Caco-2 (cell line): ENCODE measurements at regions not wholly inside any gene's neighbourhood (a gene's known extent, or its start where the extent isn't known, plus 50 kb on each side); places are given as distances from the start of the nearest gene placed in this dataset.

Experiments used
- BruUV-seq: library from RNA; stranded (reverse); fragments of 400-500 nt; replicated peaks from 2 replicates; lab custom pipeline; 2021; lab: Mats Ljungman, UMichigan
- CTCF ChIA-PET: fragments of 300-600 bp; sonication (Branson Sonifier 250); formaldehyde crosslinking; loops from one replicate; lab custom pipeline; 2022; ENCODE audit warnings: antibody characterized with exemption; lab: Charles Lee
- POLR2A ChIA-PET: fragments of 300-600 bp; sonication (Branson Sonifier 250); formaldehyde crosslinking; loops from one replicate; lab custom pipeline; 2022; ENCODE audit warnings: antibody characterized with exemption; lab: Charles Lee
- DNase-seq, 2 experiments: peaks; one replicate each; pipeline versions ENCODE4 v3.0.0 to v3.0.0-alpha.2; 2020 to 2022
- H3K27me3 ChIP-seq: replicated peaks from 2 replicates; pipeline ENCODE4 v1.6.0; 2011; ENCODE audit warnings: low read length; ENCODE audit not compliant: control insufficient read depth, insufficient read depth
- H3K36me3 ChIP-seq: 2 replicates; pipeline ENCODE4 v1.5.1; 2011; ENCODE audit warnings: low read length; ENCODE audit not compliant: control insufficient read depth, insufficient read depth
- H3K4me1 ChIP-seq: fragments of 250-450 bp; sonication (Bioruptor Pico); 2 replicates; pipeline ENCODE4 v1.5.1; 2020; ENCODE audit warnings: mild to moderate bottlenecking
- H3K4me3 ChIP-seq: 2 replicates; pipeline ENCODE4 v1.5.1; 2011; ENCODE audit warnings: low read depth, mild to moderate bottlenecking, control low read depth, low read length
- H3K9me3 ChIP-seq: fragments of 250-450 bp; sonication (Bioruptor Pico); 2 replicates; pipeline ENCODE4 v1.5.1; 2020; ENCODE audit warnings: mild to moderate bottlenecking, moderate library complexity
- H3K27ac Mint-ChIP-seq: one replicate; pipeline ENCODE4 v1.8.0; 2022; ENCODE audit warnings: mixed read lengths; ENCODE audit not compliant: unreplicated experiment
- H3K27me3 Mint-ChIP-seq: one replicate; pipeline ENCODE4 v1.8.0; 2022; ENCODE audit warnings: mixed read lengths; ENCODE audit not compliant: insufficient read depth, unreplicated experiment
- H3K36me3 Mint-ChIP-seq: one replicate; pipeline ENCODE4 v1.8.0; 2022; ENCODE audit warnings: mild to moderate bottlenecking, mixed read lengths; ENCODE audit not compliant: insufficient read depth, unreplicated experiment
- H3K4me1 Mint-ChIP-seq: one replicate; pipeline ENCODE4 v1.8.0; 2022; ENCODE audit warnings: low read depth, mixed read lengths; ENCODE audit not compliant: unreplicated experiment
- H3K4me3 Mint-ChIP-seq: one replicate; pipeline ENCODE4 v1.8.0; 2022; ENCODE audit warnings: mild to moderate bottlenecking, moderate library complexity, mixed read lengths; ENCODE audit not compliant: unreplicated experiment
- H3K9me3 Mint-ChIP-seq: one replicate; pipeline ENCODE4 v1.8.0; 2022; ENCODE audit warnings: mixed read lengths; ENCODE audit not compliant: unreplicated experiment
- intact Hi-C: fragments of 100-400 bp; cut with micrococcal nuclease; formaldehyde crosslinking; loops from one replicate; pipeline ENCODE4 v1.10.0; 2022; ENCODE audit not compliant: unreplicated experiment
- TF ChIP-seq, protein P1 (sequence below), 2 experiments: fragments of 200-600 bp in 1 of 2; IDR thresholded peaks; 1 replicate in 1 of 2; 2 replicates in 1 of 2; pipeline versions ENCODE4 v1.5.1 to v1.8.0; 2011 to 2022; ENCODE audit warnings: antibody characterized with exemption in 1 of 2, control low read depth in 1 of 2, inconsistent platforms in 1 of 2, low read depth in 1 of 2, low read length in 1 of 2, mild to moderate bottlenecking in 1 of 2, moderate library complexity in 1 of 2; ENCODE audit not compliant: insufficient read depth in 1 of 2, severe bottlenecking in 1 of 2, unreplicated experiment in 1 of 2

GRCh38 chr16:85363427-85363826, 249.7 kb upstream of the GSE1 start:
- Histone ChIP-seq H3K4me3 (no peak overlapping the region), H3K27me3 (no peaks in the 10 kb centered on the region), H3K4me1 (peaks cover 37% of the 10 kb centered on the region), H3K36me3 (no peaks in the 10 kb centered on the region), H3K9me3 (peaks cover 3% of the 10 kb centered on the region; the same call in 1 of the 2 replicates)
- intact Hi-C loops = no loop called here
- H3K36me3 Mint-ChIP-seq = no peaks in the 10 kb centered on the region
- no TSS peak for BruUV-seq
- H3K27ac Mint-ChIP-seq = no peak overlapping the region
- TF ChIP-seq, protein P1, sequence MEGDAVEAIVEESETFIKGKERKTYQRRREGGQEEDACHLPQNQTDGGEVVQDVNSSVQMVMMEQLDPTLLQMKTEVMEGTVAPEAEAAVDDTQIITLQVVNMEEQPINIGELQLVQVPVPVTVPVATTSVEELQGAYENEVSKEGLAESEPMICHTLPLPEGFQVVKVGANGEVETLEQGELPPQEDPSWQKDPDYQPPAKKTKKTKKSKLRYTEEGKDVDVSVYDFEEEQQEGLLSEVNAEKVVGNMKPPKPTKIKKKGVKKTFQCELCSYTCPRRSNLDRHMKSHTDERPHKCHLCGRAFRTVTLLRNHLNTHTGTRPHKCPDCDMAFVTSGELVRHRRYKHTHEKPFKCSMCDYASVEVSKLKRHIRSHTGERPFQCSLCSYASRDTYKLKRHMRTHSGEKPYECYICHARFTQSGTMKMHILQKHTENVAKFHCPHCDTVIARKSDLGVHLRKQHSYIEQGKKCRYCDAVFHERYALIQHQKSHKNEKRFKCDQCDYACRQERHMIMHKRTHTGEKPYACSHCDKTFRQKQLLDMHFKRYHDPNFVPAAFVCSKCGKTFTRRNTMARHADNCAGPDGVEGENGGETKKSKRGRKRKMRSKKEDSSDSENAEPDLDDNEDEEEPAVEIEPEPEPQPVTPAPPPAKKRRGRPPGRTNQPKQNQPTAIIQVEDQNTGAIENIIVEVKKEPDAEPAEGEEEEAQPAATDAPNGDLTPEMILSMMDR (IDR thresholded peaks at IDR 0.05; ENCODE audit: insufficient read depth in 1 of 2, low read depth in 1 of 2, low read length in 1 of 2, severe bottlenecking in 1 of 2, unreplicated experiment in 1 of 2) = no peak
- H3K4me3 Mint-ChIP-seq = no peak overlapping the region
- POLR2A ChIA-PET = no interaction called here
- no peak for DNase-seq
- no peaks in the 10 kb centered on the region for H3K27me3 Mint-ChIP-seq
- CTCF ChIA-PET = interaction anchor here (0.6 to 0.7 kb wide), 2 partner anchors 39 to 328 kb away, joined by 4 to 5 read pairs; no protein-coding TSS in a partner anchor
- no peaks in the 10 kb centered on the region for H3K9me3 Mint-ChIP-seq
- H3K4me1 Mint-ChIP-seq = peaks cover 8% of the 10 kb centered on the region

DNA sequence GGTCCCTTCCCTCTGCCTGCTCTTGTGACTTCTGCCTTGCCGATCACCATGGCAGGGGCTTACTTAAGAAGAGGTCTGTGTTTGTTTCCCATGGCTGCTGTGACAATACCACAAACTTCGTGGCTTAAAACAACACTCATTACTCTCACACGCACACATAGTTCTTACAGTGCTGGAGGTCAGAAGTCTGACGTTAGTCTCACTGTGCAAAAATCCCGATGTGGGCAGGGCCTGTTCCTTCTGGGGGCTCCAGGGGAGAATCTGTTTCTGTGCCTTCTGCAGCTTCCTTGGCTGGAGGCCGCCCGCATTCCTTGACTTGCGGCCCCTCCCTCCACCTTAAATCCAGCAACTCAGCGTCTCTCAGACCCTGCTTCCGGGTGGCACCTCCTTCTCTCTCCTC, 249.2 kb upstream of the GSE1 start:
- peaks cover 32% of the 10 kb centered on the region for H3K4me1 ChIP-seq
- peaks cover 3% of the 10 kb centered on the region; the same call in 1 of the 2 replicates for H3K9me3 ChIP-seq
- CTCF ChIA-PET = interaction anchor here (0.6 kb wide), 1 partner anchor 40 kb away, joined by 5 read pairs; no protein-coding TSS in a partner anchor
- no TSS peak for BruUV-seq
- no peaks in the 10 kb centered on the region for H3K36me3 ChIP-seq
- POLR2A ChIA-PET = no interaction called here
- Mint-ChIP-seq H3K27ac (peak overlapping the region; percentile 15), H3K27me3 (no peaks in the 10 kb centered on the region), H3K36me3 (no peaks in the 10 kb centered on the region), H3K9me3 (no peaks in the 10 kb centered on the region), H3K4me1 (peaks cover 8% of the 10 kb centered on the region), H3K4me3 (no peak overlapping the region)
- intact Hi-C loops = no loop called here
- TF ChIP-seq, protein P1 (IDR thresholded peaks at IDR 0.05; ENCODE audit: insufficient read depth in 1 of 2, low read depth in 1 of 2, low read length in 1 of 2, severe bottlenecking in 1 of 2, unreplicated experiment in 1 of 2) = no peak
- H3K4me3 ChIP-seq = no peak overlapping the region
- no peaks in the 10 kb centered on the region for H3K27me3 ChIP-seq
- DNase-seq = no peak

- TF ChIP-seq, protein P1 (IDR thresholded peaks at IDR 0.05; ENCODE audit: insufficient read depth in 1 of 2, low read depth in 1 of 2, low read length in 1 of 2, severe bottlenecking in 1 of 2, unreplicated experiment in 1 of 2) = no peak
- ChIA-PET CTCF (interaction anchor here (1.2 kb wide), 1 partner anchor 52 kb away, joined by 3 read pairs; no protein-coding TSS in a partner anchor), POLR2A (no interaction called here)
- intact Hi-C loops = no loop called here
- H3K9me3 Mint-ChIP-seq = no peaks in the 10 kb centered on the region
- no peak for DNase-seq
- H3K36me3 ChIP-seq = no peaks in the 10 kb centered on the region
- peaks cover 8% of the 10 kb centered on the region for H3K4me1 Mint-ChIP-seq
- H3K9me3 ChIP-seq = peaks cover 3% of the 10 kb centered on the region; the same call in 1 of the 2 replicates
- no peak overlapping the region for H3K4me3 Mint-ChIP-seq
- no peak overlapping the region for H3K4me3 ChIP-seq
- no peaks in the 10 kb centered on the region for H3K36me3 Mint-ChIP-seq
- H3K27ac Mint-ChIP-seq = peak overlapping the region; percentile 15
- BruUV-seq = no TSS peak
- H3K27me3 ChIP-seq = no peaks in the 10 kb centered on the region
- peaks cover 26% of the 10 kb centered on the region for H3K4me1 ChIP-seq
- no peaks in the 10 kb centered on the region for H3K27me3 Mint-ChIP-seq
Observed at GRCh38 chr16:85364323-85365040, 248.6 kb upstream of the GSE1 start.
